K562 (cell line): ENCODE measurements at regions not wholly inside any gene's neighbourhood (a gene's known extent, or its start where the extent isn't known, plus 50 kb on each side); places are given as distances from the start of the nearest gene placed in this dataset.

ENCODE experiments used
- ATAC-seq: fragments of 200-7000 bp; cut with Tn5 transposase; 3 replicates; pipeline ENCODE4 v1.9.1; 2020; ENCODE audit warnings: moderate library complexity
- BruUV-seq: library from RNA; stranded (reverse); fragments of 400-500 nt; replicated peaks from 2 replicates; lab custom pipeline; 2021; lab: Mats Ljungman, UMichigan
- CTCF ChIA-PET: fragments of 300-600 bp; formaldehyde crosslinking; extraction: SDS; loops from one replicate; lab custom pipeline; 2021; ENCODE audit warnings: low intra/inter-chr PET ratio; lab: Yijun Ruan, JAX
- POLR2A ChIA-PET: fragments of 300-600, 350-650 bp; sonication (Branson Sonifier 250); formaldehyde crosslinking; extraction: SDS; loops from one replicate; lab custom pipeline; 2021; ENCODE audit warnings: antibody characterized with exemption, inconsistent platforms; lab: Yijun Ruan, JAX
- DNase-seq, 4 experiments: peaks; one replicate each; pipeline versions ENCODE4 v3.0.0 to v3.0.0-alpha.2; 2011 to 2018; ENCODE audit warnings: low spot score in 3 of 4, mixed read lengths in 3 of 4; ENCODE audit errors: extremely low read depth in 1 of 4
- FAIRE-seq: peaks from 2 replicates; lab custom pipeline; 2011; peaks lifted over from hg19 to GRCh38; lab: Jason Lieb, UNC
- H2AFZ ChIP-seq: 2 replicates; pipeline ENCODE4 v1.6.0; 2011; ENCODE audit warnings: low read depth, low read length, control low read depth, inconsistent platforms
- H3K27ac ChIP-seq: fragments of 200-600 bp; 3 replicates; pipeline ENCODE4 v1.8.0; 2011; ENCODE audit warnings: low read depth, mild to moderate bottlenecking, control low read depth, inconsistent platforms, low read length, moderate library complexity, mixed read lengths; ENCODE audit errors: extremely low read depth
- H3K27me3 ChIP-seq, 2 experiments: fragments of 300-600 bp in 1 of 2; 2 replicates in 1 of 2; 3 replicates in 1 of 2; pipeline versions ENCODE4 v1.6.0 to v1.8.0; 2011; ENCODE audit warnings: inconsistent platforms in 2 of 2, low read length in 2 of 2, mild to moderate bottlenecking in 1 of 2, mixed read lengths in 1 of 2, moderate library complexity in 1 of 2; ENCODE audit not compliant: control insufficient read depth in 2 of 2, insufficient read depth in 2 of 2
- H3K36me3 ChIP-seq: fragments of 300-600 bp; 3 replicates; pipeline ENCODE4 v1.8.0; 2011; ENCODE audit warnings: mild to moderate bottlenecking, low read length, inconsistent platforms; ENCODE audit not compliant: control insufficient read depth, insufficient read depth
- H3K4me1 ChIP-seq, 2 experiments: fragments of 200-600 bp in 1 of 2; replicated peaks in 1 of 2; 2 replicates in 1 of 2; 3 replicates in 1 of 2; pipeline versions ENCODE4 v1.5.1 to v1.8.0; 2011; ENCODE audit warnings: inconsistent platforms in 2 of 2, low read length in 2 of 2, mild to moderate bottlenecking in 1 of 2, mixed read lengths in 1 of 2, moderate library complexity in 1 of 2; ENCODE audit not compliant: control insufficient read depth in 2 of 2, insufficient read depth in 2 of 2
- H3K4me2 ChIP-seq: 2 replicates; pipeline ENCODE4 v1.6.1; 2011; ENCODE audit warnings: low read length, control low read depth, inconsistent platforms, mixed read lengths; ENCODE audit not compliant: insufficient read depth
- H3K4me3 ChIP-seq: fragments of 200-600 bp; sonication (generic), shearing (Covaris generic); 2 replicates; pipeline ENCODE4 v1.5.1; 2016; ENCODE audit warnings: control low read depth, inconsistent platforms
- H3K79me2 ChIP-seq: fragments of 200-600 bp; 3 replicates; pipeline ENCODE4 v1.8.0; 2011; ENCODE audit warnings: low read length, inconsistent platforms; ENCODE audit not compliant: control insufficient read depth, insufficient read depth
- H3K9ac ChIP-seq, 2 experiments: 2 replicates each; pipeline versions ENCODE4 v1.6.0 to v1.6.1; 2011; ENCODE audit warnings: low read depth in 2 of 2, low read length in 2 of 2, control low read depth in 1 of 2, inconsistent platforms in 1 of 2, mild to moderate bottlenecking in 1 of 2, mixed read lengths in 1 of 2; ENCODE audit not compliant: insufficient read depth in 1 of 2
- H3K9me1 ChIP-seq: one replicate; pipeline ENCODE4 v1.6.0; 2011; ENCODE audit warnings: inconsistent platforms, mild to moderate bottlenecking, low read length, moderate library complexity; ENCODE audit not compliant: control insufficient read depth, insufficient read depth
- H3K9me3 ChIP-seq: replicated peaks from 2 replicates; pipeline ENCODE4 v1.5.1; 2011; ENCODE audit warnings: low read depth, low read length, inconsistent platforms; ENCODE audit not compliant: control insufficient read depth, insufficient read depth
- H4K20me1 ChIP-seq: replicated peaks from 2 replicates; pipeline ENCODE4 v1.6.1; 2011; ENCODE audit warnings: low read length, inconsistent platforms, mixed read lengths; ENCODE audit not compliant: control insufficient read depth, insufficient read depth
- CBFB ChIP-seq: sonication (generic); formaldehyde crosslinking; IDR thresholded peaks from 2 replicates; pipeline ENCODE4 v1.4.0; 2020; ENCODE audit warnings: mild to moderate bottlenecking, missing genetic modification reagents
- RAD21 ChIP-seq, 2 experiments: fragments of 250-450 bp in 1 of 2; fragments of 450-650 bp in 1 of 2; sonication (Bioruptor Pico) in 1 of 2; formaldehyde crosslinking in 1 of 2; IDR thresholded peaks in 1 of 2; conservative IDR thresholded peaks in 1 of 2; 2 replicates each; pipeline versions ENCODE4 v1.4.0 to v1.8.0; 2020 to 2022; ENCODE audit warnings: mild to moderate bottlenecking in 2 of 2, moderate library complexity in 1 of 2
- WGBS: fragments of 100-300 bp; shearing (Covaris generic); methylation state at CpG from one replicate; pipeline ENCODE4 v1.1.6; 2016; ENCODE audit warnings: low coverage, mixed read lengths; ENCODE audit not compliant: insufficient coverage; ENCODE audit errors: missing lambda C conversion rate; 5-methylcytosine and 5-hydroxymethylcytosine counted together
- in situ Hi-C: fragments of 300-500 bp; cut with MboI; formaldehyde crosslinking; loops from 4 replicates; pipeline ENCODE4 v1.15.0; 2018; ENCODE audit warnings: inconsistent platforms, mixed read lengths
- intact Hi-C: fragments of 100-400 bp; cut with micrococcal nuclease; formaldehyde crosslinking; loops from 2 replicates; pipeline ENCODE4 v1.14.2; 2022

GRCh38 chr3:107189158-107189791, 188.0 kb upstream of the CCDC54 start:
- Histone ChIP-seq H3K4me2 (no peak overlapping the region), H3K4me1 (no peaks in the 10 kb centered on the region), H3K27me3 (no peaks in the 10 kb centered on the region), H3K79me2 (no peaks in the 10 kb centered on the region), H4K20me1 (no peaks in the 10 kb centered on the region), H2AFZ (no peak overlapping the region), H3K9me3 (no peaks in the 10 kb centered on the region), H3K4me3 (no peak overlapping the region), H3K9ac (no peak overlapping the region), H3K36me3 (no peaks in the 10 kb centered on the region), H3K9me1 (no peaks in the 10 kb centered on the region), H3K27ac (no peak overlapping the region)
- CTCF ChIA-PET, result no interaction called here
- ATAC-seq, result no peak
- no peak for DNase-seq
- 0% methylated on average over 2 of the region's 2 CpGs for WGBS
- BruUV-seq, result no TSS peak
- intact Hi-C loops (no loop called here), in situ Hi-C loops (no loop called here)
- TF ChIP-seq CBFB (CRISPR knock-in tag), result no peak
- no peak for FAIRE-seq
- POLR2A ChIA-PET, result interaction anchor here (0.7 to 1.4 kb wide), 2 partner anchors 9 to 1527 kb away, joined by 3 to 5 read pairs; no protein-coding TSS in a partner anchor

- CTCF ChIA-PET, result no interaction called here
- TF ChIP-seq RAD21 (CRISPR knock-in tag; conservative IDR thresholded peaks at IDR 0.05 in 1 of 2, IDR thresholded peaks at IDR 0.05 in 1 of 2), result no peak
- Histone ChIP-seq H3K27me3 (no peaks in the 10 kb centered on the region), H4K20me1 (no peaks in the 10 kb centered on the region), H3K36me3 (no peaks in the 10 kb centered on the region), H3K9me3 (no peaks in the 10 kb centered on the region), H3K4me2 (no peak overlapping the region), H3K9ac (no peak overlapping the region), H3K79me2 (no peaks in the 10 kb centered on the region), H3K4me1 (no peaks in the 10 kb centered on the region), H2AFZ (no peak overlapping the region), H3K9me1 (no peaks in the 10 kb centered on the region), H3K4me3 (no peak overlapping the region), H3K27ac (no peak overlapping the region)
- no peak for DNase-seq
- in situ Hi-C loops (no loop called here), intact Hi-C loops (no loop called here)
- BruUV-seq, result no TSS peak
- POLR2A ChIA-PET, result no interaction called here
- WGBS, result 0% methylated on average over 1 of the region's 1 CpG
- FAIRE-seq, result no peak
- ATAC-seq, result no peak
These were observed 184.1 kb upstream of the CCDC54 start for GRCh38 chr3:107193116-107193515.
